GM12873 (cell line): ENCODE measurements at regions not wholly inside any gene's neighbourhood (a gene's known extent, or its start where the extent isn't known, plus 50 kb on each side); places are given as distances from the start of the nearest gene placed in this dataset.

ENCODE experiments used
- CTCF ChIP-seq: IDR thresholded peaks from 2 replicates; pipeline ENCODE4 v1.5.1; 2012; ENCODE audit warnings: low read depth, mild to moderate bottlenecking, moderate library complexity, low read length, control low read depth; ENCODE audit not compliant: insufficient read depth; ENCODE audit errors: missing control alignments

GRCh38 chr3:128544190-128544589 lies 51.2 kb upstream of the GATA2 start:
- TF ChIP-seq CTCF = no peak
